NCI-H510A treated with DMSO at 0.1 percent for 48 hours (cell line): ENCODE measurements at regions not wholly inside any gene's neighbourhood (a gene's known extent, or its start where the extent isn't known, plus 50 kb on each side); places are given as distances from the start of the nearest gene placed in this dataset.

Experiments
- DNase-seq: peaks from one replicate; lab custom pipeline; 2025; lab: John Stamatoyannopoulos, UW

DNA sequence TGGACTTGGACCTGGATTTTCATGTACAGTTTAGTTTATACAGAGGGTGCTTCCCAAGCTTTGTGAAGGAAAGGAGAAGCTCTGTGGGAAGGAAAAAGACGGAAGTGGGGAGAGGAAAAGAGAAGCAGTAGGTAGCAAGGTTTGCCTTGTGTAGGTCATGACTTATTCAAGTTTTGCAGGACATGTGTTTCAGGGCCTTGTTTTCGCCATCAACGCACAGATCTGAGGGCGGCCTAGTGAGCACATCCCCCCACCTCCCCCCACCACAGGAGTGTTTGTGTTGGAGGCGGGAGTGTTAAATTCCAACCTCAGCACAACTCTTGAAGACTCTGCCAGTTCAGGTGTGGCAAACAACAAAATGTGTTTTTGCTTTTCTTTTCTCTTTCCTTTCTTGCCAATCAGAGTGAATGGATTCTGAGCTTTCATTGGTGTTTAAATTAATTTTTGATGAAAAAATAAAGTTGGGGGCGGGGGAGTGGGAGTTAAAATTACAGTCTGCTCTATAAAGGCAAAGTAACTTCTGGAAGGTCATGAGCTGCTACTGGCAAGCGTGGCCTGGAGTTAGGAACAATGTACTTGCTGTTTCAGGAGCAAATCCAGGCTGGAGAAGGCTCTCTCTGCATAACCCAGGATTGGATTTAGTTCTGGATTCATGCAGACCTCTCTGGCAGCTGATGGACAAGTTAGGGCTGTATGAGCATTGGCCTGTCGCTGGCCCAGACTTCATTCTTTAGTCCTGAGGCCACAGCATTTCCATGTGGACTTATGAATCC is 338.5 kb downstream of the CD83 start:
- DNase-seq = no peak

DNA sequence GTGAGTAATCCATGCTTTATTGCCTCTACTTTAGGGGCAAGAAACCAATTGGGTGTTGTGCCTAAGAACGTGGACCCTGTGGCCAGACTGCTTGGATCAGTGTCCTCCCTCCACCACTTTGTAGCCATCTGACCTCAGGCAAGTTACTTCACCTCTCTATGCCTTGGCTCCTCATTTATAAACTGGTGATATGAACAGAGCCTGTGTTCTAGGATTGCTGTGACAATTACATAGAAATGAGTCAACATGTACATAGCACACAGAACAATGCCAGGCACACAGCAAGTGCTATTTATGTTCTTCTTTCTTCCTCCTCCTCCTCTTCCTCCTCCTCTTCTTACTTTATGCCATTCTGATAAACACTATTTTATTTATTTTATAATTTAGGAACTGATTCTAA is 339.4 kb downstream of the CD83 start:
- no peak for DNase-seq

DNA sequence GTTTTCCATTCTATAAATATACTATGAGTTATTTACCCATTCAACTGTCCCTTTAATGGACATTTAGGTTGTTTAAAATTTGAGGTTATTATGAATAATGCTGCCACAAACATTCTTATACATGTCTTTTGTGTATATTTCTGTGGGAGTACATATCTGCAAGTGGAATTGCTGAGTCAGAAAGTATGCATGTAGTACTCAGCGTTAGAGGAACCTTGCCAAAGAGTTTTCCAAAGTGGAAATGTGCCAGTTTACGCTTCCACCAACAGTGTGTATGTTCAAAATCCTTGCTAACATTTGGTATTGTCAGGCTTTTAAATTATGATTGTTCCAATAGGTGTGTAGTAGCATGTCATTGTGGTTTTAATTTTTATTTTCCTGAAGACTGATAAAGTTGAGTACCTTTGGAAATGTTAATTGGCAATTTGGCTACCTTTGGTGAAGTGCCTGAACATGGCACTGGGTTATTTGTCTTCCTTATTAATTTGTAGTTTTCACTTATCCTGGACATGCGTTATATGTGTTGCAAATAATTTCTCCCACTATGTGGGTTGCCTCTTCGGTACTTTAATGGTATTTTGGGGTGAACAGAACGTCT is 341.2 kb downstream of the CD83 start:
- DNase-seq = no peak

DNA sequence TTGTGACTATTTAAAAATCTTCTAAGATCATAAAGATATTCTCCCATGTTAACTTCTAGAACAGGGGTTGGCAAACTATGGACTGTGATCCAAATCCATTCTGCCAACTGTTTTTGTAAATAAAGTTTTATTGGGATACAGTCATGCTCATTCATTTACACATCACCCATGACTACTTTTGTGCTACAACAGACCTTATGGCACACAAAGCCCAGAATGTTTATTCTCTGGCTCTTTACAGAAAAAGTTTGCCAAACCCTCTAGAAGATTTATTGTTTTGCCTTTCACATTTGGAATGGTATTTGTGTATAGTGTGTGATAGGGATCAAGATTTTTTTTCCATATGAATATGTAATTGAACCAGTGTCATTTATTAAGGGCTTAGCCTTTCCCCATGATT is 341.7 kb downstream of the CD83 start:
- DNase-seq = no peak

DNA sequence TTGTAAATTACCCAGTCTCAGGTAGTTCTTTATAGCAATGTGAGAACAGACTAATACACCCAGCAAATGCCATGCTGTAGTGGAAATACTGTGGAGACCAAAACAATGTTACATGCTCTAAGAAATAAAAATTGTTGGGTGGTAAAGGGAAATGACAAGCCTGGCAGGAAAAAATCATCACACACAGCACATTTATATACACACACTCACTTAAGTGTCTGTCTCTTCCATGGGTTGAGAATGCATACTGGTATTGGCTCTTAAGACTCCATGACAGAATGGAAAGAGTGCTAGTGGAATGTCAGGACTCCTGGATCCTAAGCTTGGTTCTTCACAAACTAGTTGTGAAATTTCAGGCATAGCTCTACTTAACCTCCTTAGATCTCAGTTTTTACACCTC is 343.0 kb downstream of the CD83 start:
- no peak for DNase-seq

DNA sequence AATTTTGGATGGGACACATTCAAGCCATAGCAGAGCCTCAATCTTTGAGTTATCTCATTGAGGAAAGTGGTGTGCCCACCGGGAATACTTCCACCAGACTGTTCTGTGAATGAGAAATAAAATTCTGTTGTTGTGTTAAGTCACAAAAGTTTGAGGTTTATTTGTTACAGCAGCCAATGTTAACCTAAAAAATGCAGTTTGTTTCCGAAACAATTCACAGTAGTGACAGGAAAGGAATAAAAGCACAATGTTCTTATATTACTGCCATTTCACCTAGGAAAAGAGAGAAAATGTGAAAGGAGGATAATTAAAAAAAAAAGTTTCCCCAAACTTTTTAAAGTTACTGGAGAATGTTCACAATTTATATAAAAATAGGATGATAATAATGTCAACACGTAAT is 344.6 kb downstream of the CD83 start:
- DNase-seq = no peak

DNA sequence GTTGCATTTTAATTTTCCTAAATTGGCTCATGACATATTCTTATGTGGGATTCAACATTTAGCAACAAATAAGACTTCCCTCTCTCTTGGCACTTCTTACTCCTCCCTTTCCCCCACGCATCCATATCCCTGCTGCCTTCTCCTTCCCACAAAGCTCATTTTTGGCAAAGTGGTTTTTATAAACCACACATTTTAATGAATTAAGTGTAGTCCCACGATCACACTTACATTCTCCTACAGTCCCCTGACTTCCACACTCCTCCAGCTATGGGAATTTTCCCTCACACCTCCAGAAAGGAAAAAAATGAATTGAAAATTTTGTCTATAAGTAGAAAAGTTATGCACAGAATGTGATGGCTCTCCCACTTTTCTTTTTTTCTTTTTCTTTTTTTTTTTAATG is 345.0 kb downstream of the CD83 start:
- no peak for DNase-seq

DNA sequence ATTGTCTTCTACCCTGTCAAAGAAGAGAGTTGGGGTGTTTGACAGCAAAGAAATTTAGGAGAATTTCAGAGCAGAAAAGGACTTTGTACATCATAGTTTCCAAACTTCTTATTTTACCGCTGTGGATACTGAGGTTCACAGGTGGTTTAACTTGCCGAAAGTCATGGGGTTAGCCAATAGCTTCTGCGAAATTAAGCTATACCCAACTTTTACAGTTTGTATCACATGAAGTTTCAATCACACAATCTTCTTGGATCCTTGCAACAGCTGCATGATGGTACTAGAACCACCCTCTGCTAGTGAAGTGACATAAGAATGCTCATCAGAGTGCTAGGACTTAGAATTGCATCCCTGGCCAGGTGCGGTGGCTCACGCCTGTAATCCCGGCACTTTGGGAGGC is 345.5 kb downstream of the CD83 start:
- no peak for DNase-seq

DNA sequence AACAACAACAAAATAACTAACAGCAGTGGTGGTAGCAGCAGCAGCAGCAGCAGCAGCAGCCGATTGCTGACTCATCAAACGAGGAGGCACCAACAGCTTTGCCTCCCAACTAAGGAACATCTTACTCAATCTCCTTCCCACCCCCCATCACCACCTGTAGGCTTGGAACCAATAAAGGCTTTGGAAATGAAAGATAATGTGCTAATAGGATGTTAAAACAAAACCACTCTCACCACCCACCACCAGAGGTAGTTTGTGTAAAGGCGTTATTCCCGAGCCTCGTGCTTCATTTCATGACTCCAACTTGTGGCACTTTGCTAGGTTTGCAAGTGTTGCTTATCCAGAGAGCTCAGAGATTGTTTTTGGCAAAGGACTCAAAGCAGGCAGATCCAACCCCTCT is 346.5 kb downstream of the CD83 start:
- no peak for DNase-seq

DNA sequence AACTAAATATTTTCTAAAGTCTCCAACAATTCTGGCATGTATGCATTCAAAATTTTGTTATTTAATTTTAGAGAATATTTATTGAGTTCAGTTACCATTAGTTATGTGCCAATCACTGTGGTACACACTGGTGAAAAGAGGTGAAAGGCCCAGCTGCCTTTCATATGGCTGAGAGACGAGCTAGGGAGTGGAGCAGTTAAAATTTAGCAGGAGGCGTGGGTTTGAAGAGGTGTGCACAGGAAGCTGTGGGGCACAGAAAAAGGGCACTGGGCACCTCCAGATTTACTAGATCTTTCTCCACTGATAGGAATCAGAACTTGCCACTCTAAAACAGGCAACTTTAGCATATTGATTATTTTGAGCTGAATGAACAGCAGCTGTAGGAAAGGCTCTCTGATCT is 347.1 kb downstream of the CD83 start:
- DNase-seq = no peak

DNA sequence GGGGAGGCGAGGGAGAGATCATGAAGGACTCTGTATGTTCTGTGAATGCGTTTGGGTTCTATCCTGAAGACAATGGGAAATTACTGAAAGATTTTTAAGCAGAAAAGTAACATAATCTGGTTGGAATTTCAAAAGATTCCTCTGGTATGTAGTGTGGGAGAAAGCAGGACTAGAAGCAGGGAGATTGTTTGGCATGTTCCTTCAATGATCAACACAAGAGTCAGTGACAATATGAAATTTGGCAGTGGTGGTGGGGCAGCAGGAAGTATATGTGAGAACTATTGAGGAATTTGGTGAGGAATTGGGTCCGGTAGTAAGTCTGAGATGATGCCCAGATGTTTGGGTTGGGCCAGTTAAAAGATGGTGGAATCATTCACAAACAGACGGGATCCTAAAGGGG is 348.7 kb downstream of the CD83 start:
- DNase-seq = no peak

DNA sequence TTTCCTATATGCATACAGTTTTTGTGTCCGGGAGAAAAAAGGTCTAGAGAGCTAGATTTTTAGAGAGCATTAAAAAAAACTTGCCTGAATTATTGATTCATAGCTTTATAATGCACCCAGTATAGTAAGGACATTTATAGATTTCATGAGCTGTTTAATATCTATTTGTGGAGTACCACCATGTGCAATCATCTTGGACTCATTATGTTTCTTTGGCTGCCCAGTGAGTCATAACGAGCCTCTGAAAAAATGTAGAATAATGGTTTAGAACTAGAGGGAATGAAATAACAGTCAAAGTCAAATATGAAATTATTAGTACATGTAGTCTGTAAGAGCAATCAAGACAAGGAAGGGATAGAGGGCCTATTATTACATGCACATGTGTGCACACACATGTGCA is 350.0 kb downstream of the CD83 start:
- no peak for DNase-seq

DNA sequence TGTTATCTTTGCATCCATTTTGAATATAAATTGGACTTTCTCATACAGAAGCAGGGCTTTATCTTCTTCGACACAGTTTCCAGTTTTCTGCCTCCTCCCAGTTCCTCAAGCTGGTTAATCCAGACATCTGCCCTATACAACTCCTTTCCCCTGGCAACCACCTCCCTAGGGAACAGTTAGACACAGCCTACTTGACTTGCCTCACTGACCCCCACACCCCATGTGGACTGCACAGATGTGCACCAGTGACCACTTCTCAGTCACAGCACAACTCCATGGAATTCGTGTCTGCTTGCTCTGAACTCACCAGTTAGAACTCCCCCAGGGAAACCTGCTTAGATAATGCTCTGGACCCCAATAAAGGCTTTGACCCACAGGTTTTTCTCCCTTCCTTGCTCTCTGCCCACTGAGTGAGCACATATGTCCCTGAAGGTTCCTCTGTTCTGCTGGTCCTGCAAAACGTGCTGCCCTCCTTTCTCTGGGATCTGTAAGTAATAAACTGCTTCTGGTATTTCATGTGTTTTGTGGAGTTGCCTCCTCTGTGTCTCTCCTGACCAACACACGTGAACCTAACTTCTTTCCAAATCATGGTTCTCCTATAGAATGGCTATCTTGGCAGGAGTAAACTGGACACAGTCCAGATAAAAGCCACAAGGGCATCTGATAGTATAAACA is 351.2 kb downstream of the CD83 start:
- DNase-seq = no peak

DNA sequence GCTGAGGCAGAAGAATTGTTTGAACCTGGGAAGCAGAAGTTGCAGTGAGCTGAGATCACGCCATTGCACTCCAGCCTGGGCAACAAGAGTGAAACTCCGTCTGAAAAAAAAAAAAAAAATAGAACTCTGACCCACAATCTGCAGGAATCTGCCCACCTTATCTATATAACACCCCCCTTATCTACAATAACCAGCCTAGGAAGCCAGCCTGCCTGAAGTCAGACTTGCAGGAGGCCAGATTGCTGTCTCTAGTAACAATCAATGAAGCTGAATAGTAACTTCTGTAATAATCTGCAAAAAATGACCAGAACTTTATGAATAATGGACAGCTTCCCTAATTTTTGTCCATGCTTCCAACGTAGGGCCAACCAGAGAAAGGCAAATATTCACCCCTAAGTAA is 352.5 kb downstream of the CD83 start:
- no peak for DNase-seq

DNA sequence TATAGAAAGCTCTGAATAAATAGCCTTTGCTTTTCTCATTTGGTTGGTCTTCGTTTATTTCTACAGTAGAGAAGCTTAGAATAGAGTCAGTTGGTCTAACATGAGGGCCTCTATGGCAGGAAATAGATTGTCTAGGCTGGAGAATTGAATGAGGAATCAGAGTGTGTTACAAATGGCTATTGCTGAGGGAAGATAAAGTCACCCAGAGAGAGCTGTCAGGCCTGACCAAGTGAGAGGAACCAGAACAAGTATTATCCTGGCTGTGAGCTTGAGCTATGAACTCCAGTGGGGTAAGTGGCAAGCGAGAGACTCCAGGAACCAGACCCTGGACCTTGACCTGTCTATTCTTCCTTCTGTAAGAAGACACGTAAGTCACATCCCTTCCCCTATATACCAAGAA is 353.1 kb downstream of the CD83 start:
- DNase-seq = no peak

DNA sequence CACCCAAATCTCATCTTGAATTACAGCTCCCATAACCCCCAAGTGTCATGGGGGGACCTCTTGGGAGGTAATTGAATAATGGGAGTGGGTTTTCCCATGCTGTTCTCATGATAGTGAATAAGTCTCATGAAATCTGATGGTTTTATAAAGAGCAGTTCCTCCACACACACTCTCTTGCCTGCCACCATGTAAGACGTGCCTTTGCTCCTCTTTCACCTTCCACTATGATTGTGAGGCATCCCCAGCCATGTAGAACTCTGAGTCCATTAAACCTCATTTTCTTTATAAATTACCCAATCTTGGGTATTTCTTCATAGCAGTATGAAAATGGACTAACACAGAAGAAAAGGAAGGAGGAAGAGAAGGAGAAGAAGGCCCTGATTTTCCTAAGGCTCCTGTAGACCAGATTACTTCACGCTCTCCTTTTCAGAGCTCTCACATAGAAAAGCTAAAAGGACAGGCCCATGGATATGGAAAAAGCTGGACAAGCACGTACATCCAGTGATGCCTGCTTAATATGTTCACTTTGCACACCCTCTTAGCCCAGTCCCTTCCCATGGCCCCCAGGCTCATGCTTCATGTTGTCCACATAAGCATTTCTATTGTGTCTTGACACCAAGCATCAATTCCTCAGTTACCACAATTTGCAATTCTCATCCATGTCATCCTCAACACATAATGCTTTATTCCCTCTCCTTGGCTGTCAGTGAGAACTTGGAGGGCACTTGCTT is 354.8 kb downstream of the CD83 start:
- DNase-seq = no peak

DNA sequence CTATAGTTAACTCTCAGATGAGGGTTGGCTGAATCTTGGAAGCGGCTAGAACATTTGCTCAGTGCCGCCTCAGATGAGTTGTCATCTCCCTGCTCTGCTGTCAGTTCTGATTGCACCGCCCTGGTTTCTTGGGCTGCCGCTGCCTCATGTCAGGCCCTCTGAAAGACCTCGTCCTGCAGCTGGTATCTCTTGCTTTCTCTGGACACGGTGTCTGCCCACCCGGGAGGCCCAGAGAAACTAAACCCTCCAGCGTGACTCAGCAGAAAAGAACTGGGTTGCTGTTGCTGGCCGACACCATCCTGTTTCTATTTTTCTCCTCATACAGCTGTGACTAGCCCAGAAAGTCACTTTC is 355.4 kb downstream of the CD83 start:
- no peak for DNase-seq

DNA sequence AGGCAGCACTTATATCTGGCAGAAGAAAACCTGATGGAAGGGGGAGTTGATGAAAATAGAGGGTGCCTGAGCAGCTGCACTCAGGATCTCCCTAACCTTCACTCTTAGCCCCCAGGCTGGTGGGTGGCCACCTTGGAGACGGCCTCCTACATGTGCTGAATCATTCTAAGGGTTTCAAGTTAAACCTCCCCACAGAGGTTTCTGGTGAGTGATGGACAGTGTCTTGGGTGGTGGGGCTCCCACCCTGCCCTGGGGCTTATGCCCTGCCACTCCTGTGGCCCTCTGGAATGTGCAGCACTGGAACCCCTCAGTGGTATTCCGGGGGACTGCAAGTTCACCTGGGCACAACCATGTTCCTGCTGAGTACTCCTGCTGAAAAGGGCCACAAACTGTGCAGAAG is 357.2 kb downstream of the CD83 start:
- no peak for DNase-seq

DNA sequence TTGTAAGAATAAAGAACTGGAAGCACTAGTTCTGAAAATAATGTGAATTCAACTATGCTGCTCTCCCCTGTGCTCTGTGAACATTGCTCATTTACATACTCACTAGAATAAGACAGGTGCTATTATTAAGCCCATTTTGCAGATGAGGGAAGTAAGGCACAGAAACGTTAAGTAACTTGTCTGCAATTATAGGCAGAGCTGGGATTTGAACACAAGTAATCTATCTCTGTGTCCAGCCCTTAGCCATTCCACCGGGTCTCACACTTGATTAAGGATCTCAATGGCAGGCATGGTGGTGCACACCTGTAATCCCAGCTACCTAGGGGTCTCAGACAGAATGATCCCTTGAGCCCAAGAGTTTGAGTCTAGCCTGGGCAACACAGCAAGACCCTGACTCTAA is 357.7 kb downstream of the CD83 start:
- no peak for DNase-seq

DNA sequence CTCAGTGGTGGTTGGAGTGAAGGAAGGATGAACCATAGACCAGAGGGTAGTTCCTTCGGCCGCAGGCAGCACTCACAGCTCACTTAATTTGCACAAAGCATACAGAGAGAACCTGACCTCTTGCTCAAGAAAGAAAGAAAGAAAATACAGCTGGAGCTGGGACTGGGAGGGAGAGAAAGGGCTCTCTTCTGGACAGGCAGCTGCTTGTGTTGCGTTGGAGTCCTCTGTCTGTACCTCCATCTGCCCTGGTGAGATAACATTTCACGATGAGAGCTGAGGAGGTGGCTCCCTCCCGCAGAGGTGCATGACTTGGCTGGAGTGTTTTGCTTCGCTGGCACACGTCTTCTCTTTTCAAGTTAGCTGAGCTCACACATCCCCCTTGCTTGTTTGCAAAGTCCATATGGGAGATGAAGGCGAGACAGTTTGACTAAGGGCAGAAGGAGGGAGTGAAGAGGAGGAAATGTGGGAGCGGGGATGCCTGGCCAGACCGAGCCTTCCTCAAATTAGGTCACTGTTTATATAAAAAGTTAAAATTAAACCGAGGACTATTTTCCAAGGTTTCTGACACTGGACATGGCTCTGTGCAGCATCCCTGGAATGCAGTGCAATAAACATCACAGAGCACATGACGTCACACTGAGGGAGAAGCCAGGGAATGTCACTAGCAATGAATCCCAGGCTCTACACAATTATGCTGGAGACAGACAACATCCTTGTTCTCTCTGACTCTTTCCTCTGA is 359.4 kb downstream of the CD83 start:
- no peak for DNase-seq

DNA sequence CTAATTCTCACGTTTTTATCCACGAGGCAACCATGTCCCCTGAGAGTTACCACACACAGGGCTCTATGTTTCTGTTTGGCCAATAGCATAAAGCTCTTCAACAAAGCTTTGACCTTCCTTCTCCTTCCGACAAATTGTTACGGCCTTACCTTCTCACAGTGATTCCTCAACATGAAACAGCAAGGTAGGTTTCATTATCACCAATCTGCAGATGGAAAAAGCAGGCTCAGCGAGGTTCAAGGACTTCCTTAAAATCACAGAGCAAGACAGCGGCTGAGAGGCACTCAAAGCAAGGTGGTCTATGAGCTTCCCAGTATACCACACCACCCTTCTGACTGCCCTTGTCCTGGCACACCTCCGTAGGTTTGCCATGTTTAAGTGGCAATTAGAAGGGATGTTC is 360.0 kb downstream of the CD83 start:
- DNase-seq = no peak
